ENCODE measurements at regions not wholly inside any gene's neighbourhood (a gene's known extent, or its start where the extent isn't known, plus 50 kb on each side); places are given as distances from the start of the nearest gene placed in this dataset.

GRCh38 chr14:105605464-105606304 is 79.3 kb downstream of the TMEM121 start:
- TF ChIP-seq, protein P1, sequence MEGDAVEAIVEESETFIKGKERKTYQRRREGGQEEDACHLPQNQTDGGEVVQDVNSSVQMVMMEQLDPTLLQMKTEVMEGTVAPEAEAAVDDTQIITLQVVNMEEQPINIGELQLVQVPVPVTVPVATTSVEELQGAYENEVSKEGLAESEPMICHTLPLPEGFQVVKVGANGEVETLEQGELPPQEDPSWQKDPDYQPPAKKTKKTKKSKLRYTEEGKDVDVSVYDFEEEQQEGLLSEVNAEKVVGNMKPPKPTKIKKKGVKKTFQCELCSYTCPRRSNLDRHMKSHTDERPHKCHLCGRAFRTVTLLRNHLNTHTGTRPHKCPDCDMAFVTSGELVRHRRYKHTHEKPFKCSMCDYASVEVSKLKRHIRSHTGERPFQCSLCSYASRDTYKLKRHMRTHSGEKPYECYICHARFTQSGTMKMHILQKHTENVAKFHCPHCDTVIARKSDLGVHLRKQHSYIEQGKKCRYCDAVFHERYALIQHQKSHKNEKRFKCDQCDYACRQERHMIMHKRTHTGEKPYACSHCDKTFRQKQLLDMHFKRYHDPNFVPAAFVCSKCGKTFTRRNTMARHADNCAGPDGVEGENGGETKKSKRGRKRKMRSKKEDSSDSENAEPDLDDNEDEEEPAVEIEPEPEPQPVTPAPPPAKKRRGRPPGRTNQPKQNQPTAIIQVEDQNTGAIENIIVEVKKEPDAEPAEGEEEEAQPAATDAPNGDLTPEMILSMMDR (IDR thresholded peaks at IDR 0.05) = no peak
- no peak for TF ChIP-seq POLR2A (IDR thresholded peaks at IDR 0.05)
